GM23338 (cell line): ENCODE measurements at regions not wholly inside any gene's neighbourhood (a gene's known extent, or its start where the extent isn't known, plus 50 kb on each side); places are given as distances from the start of the nearest gene placed in this dataset.

ENCODE experiments used
- ATAC-seq: fragments of 200-7000 bp; cut with Tn5 transposase; 3 replicates; pipeline ENCODE4 v1.9.1; 2020
- DNase-seq: peaks from one replicate; pipeline ENCODE4 v3.0.0-alpha.2; 2015; ENCODE audit warnings: low spot score
- H2AFZ ChIP-seq: fragments of 200-600 bp; sonication (generic); 2 replicates; pipeline ENCODE4 v1.8.0; 2016; ENCODE audit warnings: antibody characterized with exemption, mild to moderate bottlenecking, moderate library complexity
- H3F3A ChIP-seq: fragments of 200-600 bp; sonication (generic); replicated peaks from 2 replicates; pipeline ENCODE4 v1.8.0; 2017; ENCODE audit warnings: antibody characterized with exemption, mixed run types, low read depth
- H3K27ac ChIP-seq: fragments of 200-600 bp; sonication (generic); 2 replicates; pipeline ENCODE4 v1.6.1; 2016; ENCODE audit warnings: low read depth
- H3K27me3 ChIP-seq: fragments of 200-600 bp; sonication (generic); 2 replicates; pipeline ENCODE4 v1.8.0; 2016; ENCODE audit warnings: mild to moderate bottlenecking, mixed run types, moderate library complexity; ENCODE audit not compliant: insufficient read depth
- H3K36me3 ChIP-seq: fragments of 200-600 bp; sonication (generic); 2 replicates; pipeline ENCODE4 v1.8.0; 2016; ENCODE audit warnings: mild to moderate bottlenecking; ENCODE audit not compliant: insufficient read depth
- H3K4me1 ChIP-seq: fragments of 200-600 bp; sonication (generic); 2 replicates; pipeline ENCODE4 v1.8.0; 2016; ENCODE audit warnings: mild to moderate bottlenecking, moderate library complexity; ENCODE audit not compliant: insufficient read depth
- H3K4me2 ChIP-seq: fragments of 200-600 bp; sonication (generic); 2 replicates; pipeline ENCODE4 v1.7.1; 2017; ENCODE audit warnings: mixed run types
- H3K4me3 ChIP-seq: fragments of 200-600 bp; sonication (generic); 2 replicates; pipeline ENCODE4 v1.6.1; 2016; ENCODE audit warnings: mixed run types
- H3K79me2 ChIP-seq: fragments of 200-600 bp; sonication (generic); replicated peaks from 2 replicates; pipeline ENCODE4 v1.8.0; 2017; ENCODE audit warnings: mild to moderate bottlenecking; ENCODE audit not compliant: insufficient read depth
- H3K9me2 ChIP-seq: fragments of 200-600 bp; sonication (generic); 2 replicates; pipeline ENCODE4 v1.8.0; 2017; ENCODE audit not compliant: insufficient read depth
- H4K20me1 ChIP-seq: fragments of 200-600 bp; sonication (generic); replicated peaks from 2 replicates; pipeline ENCODE4 v1.8.0; 2017; ENCODE audit warnings: mild to moderate bottlenecking; ENCODE audit not compliant: insufficient read depth
- H3K27ac Mint-ChIP-seq: 2 replicates; pipeline ENCODE4 v1.8.0; 2020; ENCODE audit warnings: inconsistent platforms, mild to moderate bottlenecking, moderate library complexity, mixed read lengths
- H3K27me3 Mint-ChIP-seq: 3 replicates; pipeline ENCODE4 v1.8.0; 2022; ENCODE audit warnings: low read depth, mild to moderate bottlenecking, moderate library complexity, mixed read lengths, inconsistent platforms; ENCODE audit not compliant: insufficient read depth, poor library complexity
- H3K36me3 Mint-ChIP-seq: 3 replicates; pipeline ENCODE4 v1.8.0; 2021; ENCODE audit warnings: low read depth, mild to moderate bottlenecking, inconsistent platforms, moderate library complexity, mixed read lengths
- H3K4me1 Mint-ChIP-seq: 3 replicates; pipeline ENCODE4 v1.8.0; 2020; ENCODE audit warnings: mild to moderate bottlenecking, inconsistent platforms, mixed read lengths
- H3K4me3 Mint-ChIP-seq: 3 replicates; pipeline ENCODE4 v1.8.0; 2021; ENCODE audit warnings: moderate library complexity, mild to moderate bottlenecking, inconsistent platforms, mixed read lengths
- H3K9me3 Mint-ChIP-seq: 3 replicates; pipeline ENCODE4 v1.8.0; 2020; ENCODE audit warnings: moderate library complexity, mild to moderate bottlenecking, inconsistent platforms, mixed read lengths
- CREB1 ChIP-seq: fragments of 250-450 bp; sonication (Bioruptor Pico); IDR thresholded peaks from 2 replicates; pipeline ENCODE4 v1.5.0; 2020; ENCODE audit warnings: low read depth, mild to moderate bottlenecking, moderate library complexity
- EZH2 ChIP-seq: fragments of 200-600 bp; sonication (generic); IDR thresholded peaks from one replicate; pipeline ENCODE4 v1.8.0; 2017; ENCODE audit warnings: antibody characterized with exemption, mild to moderate bottlenecking, low read depth; ENCODE audit not compliant: unreplicated experiment
- EZH2phosphoT487 ChIP-seq: fragments of 200-600 bp; sonication (generic); IDR thresholded peaks from one replicate; pipeline ENCODE4 v1.8.1; 2018; ENCODE audit warnings: antibody characterized with exemption; ENCODE audit not compliant: unreplicated experiment
- JUNB ChIP-seq: IDR thresholded peaks from one replicate; pipeline ENCODE4 v1.6.1; 2016; ENCODE audit warnings: antibody characterized with exemption; ENCODE audit not compliant: unreplicated experiment
- NANOG ChIP-seq: IDR thresholded peaks from 2 replicates; pipeline ENCODE4 v1.6.1; 2016; ENCODE audit warnings: antibody characterized with exemption, borderline replicate concordance
- POLR2AphosphoS5 ChIP-seq: IDR thresholded peaks from 2 replicates; pipeline ENCODE4 v1.6.1; 2016; ENCODE audit warnings: antibody characterized with exemption, low read depth
- STAT1 ChIP-seq: IDR thresholded peaks from one replicate; pipeline ENCODE4 v1.6.1; 2016; ENCODE audit warnings: antibody characterized with exemption; ENCODE audit not compliant: unreplicated experiment
- ZNF114 ChIP-seq: fragments of 250-450 bp; sonication (Bioruptor Pico); IDR thresholded peaks from 2 replicates; pipeline ENCODE4 v1.5.0; 2020; ENCODE audit warnings: mild to moderate bottlenecking, moderate library complexity
- ZNF331 ChIP-seq: fragments of 250-450 bp; sonication (Bioruptor Pico); IDR thresholded peaks from 2 replicates; pipeline ENCODE4 v1.5.0; 2020; ENCODE audit warnings: low read depth, mild to moderate bottlenecking, moderate library complexity
- ZNF462 ChIP-seq: fragments of 250-450 bp; sonication (Bioruptor Pico); IDR thresholded peaks from 2 replicates; pipeline ENCODE4 v1.5.0; 2020; ENCODE audit warnings: mild to moderate bottlenecking, moderate library complexity
- TF ChIP-seq, protein P1 (sequence below): IDR thresholded peaks from 2 replicates; pipeline ENCODE4 v1.6.1; 2016; ENCODE audit warnings: antibody characterized with exemption
- TF ChIP-seq, protein P2 (sequence below): IDR thresholded peaks from one replicate; pipeline ENCODE4 v1.6.1; 2018; ENCODE audit warnings: antibody characterized with exemption; ENCODE audit not compliant: unreplicated experiment
- TF ChIP-seq, protein P3 (sequence below), 2 experiments: fragments of 200-600 bp in 1 of 2; sonication (generic) in 1 of 2; conservative IDR thresholded peaks; 2 replicates each; pipeline versions ENCODE4 v1.5.1 to v1.6.1; 2016 to 2017; ENCODE audit warnings: antibody characterized with exemption in 2 of 2, low read depth in 2 of 2, mild to moderate bottlenecking in 2 of 2, moderate library complexity in 1 of 2

GRCh38 chr15:89015412-89016097 is 72.7 kb upstream of the ABHD2 start:
- Mint-ChIP-seq H3K9me3 (peaks cover 43% of the 10 kb centered on the region), H3K4me1 (peaks cover 29% of the 10 kb centered on the region), H3K4me3 (no peak overlapping the region; the same call in 2 of the 3 replicates), H3K27me3 (peaks cover 15% of the 10 kb centered on the region), H3K36me3 (peaks cover 48% of the 10 kb centered on the region), H3K27ac (no peak overlapping the region)
- Histone ChIP-seq H3F3A (no peaks in the 10 kb centered on the region), H3K79me2 (no peaks in the 10 kb centered on the region), H2AFZ (no peak overlapping the region), H3K27me3 (peaks cover 9% of the 10 kb centered on the region; the same call in 1 of the 2 replicates), H3K27ac (no peak overlapping the region), H4K20me1 (no peaks in the 10 kb centered on the region), H3K9me2 (no peaks in the 10 kb centered on the region), H3K4me3 (no peak overlapping the region), H3K4me2 (no peak overlapping the region), H3K36me3 (peaks cover 12% of the 10 kb centered on the region; the same call in 1 of the 2 replicates), H3K4me1 (peaks cover 34% of the 10 kb centered on the region)
- no peak for TF ChIP-seq EZH2
- TF ChIP-seq, protein P1, sequence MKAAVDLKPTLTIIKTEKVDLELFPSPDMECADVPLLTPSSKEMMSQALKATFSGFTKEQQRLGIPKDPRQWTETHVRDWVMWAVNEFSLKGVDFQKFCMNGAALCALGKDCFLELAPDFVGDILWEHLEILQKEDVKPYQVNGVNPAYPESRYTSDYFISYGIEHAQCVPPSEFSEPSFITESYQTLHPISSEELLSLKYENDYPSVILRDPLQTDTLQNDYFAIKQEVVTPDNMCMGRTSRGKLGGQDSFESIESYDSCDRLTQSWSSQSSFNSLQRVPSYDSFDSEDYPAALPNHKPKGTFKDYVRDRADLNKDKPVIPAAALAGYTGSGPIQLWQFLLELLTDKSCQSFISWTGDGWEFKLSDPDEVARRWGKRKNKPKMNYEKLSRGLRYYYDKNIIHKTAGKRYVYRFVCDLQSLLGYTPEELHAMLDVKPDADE: no peak
- TF ChIP-seq JUNB: no peak
- TF ChIP-seq ZNF462 (CRISPR knock-in tag): no peak
- no peak for TF ChIP-seq ZNF114 (CRISPR knock-in tag)
- TF ChIP-seq STAT1: no peak
- TF ChIP-seq, protein P2, sequence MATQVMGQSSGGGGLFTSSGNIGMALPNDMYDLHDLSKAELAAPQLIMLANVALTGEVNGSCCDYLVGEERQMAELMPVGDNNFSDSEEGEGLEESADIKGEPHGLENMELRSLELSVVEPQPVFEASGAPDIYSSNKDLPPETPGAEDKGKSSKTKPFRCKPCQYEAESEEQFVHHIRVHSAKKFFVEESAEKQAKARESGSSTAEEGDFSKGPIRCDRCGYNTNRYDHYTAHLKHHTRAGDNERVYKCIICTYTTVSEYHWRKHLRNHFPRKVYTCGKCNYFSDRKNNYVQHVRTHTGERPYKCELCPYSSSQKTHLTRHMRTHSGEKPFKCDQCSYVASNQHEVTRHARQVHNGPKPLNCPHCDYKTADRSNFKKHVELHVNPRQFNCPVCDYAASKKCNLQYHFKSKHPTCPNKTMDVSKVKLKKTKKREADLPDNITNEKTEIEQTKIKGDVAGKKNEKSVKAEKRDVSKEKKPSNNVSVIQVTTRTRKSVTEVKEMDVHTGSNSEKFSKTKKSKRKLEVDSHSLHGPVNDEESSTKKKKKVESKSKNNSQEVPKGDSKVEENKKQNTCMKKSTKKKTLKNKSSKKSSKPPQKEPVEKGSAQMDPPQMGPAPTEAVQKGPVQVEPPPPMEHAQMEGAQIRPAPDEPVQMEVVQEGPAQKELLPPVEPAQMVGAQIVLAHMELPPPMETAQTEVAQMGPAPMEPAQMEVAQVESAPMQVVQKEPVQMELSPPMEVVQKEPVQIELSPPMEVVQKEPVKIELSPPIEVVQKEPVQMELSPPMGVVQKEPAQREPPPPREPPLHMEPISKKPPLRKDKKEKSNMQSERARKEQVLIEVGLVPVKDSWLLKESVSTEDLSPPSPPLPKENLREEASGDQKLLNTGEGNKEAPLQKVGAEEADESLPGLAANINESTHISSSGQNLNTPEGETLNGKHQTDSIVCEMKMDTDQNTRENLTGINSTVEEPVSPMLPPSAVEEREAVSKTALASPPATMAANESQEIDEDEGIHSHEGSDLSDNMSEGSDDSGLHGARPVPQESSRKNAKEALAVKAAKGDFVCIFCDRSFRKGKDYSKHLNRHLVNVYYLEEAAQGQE: no peak
- TF ChIP-seq, protein P3, sequence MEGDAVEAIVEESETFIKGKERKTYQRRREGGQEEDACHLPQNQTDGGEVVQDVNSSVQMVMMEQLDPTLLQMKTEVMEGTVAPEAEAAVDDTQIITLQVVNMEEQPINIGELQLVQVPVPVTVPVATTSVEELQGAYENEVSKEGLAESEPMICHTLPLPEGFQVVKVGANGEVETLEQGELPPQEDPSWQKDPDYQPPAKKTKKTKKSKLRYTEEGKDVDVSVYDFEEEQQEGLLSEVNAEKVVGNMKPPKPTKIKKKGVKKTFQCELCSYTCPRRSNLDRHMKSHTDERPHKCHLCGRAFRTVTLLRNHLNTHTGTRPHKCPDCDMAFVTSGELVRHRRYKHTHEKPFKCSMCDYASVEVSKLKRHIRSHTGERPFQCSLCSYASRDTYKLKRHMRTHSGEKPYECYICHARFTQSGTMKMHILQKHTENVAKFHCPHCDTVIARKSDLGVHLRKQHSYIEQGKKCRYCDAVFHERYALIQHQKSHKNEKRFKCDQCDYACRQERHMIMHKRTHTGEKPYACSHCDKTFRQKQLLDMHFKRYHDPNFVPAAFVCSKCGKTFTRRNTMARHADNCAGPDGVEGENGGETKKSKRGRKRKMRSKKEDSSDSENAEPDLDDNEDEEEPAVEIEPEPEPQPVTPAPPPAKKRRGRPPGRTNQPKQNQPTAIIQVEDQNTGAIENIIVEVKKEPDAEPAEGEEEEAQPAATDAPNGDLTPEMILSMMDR (conservative IDR thresholded peaks at IDR 0.05; ENCODE audit: low read depth in 2 of 2): no peak
- no peak for TF ChIP-seq ZNF331
- no peak for TF ChIP-seq POLR2AphosphoS5
- no peak for TF ChIP-seq EZH2phosphoT487
- no peak for TF ChIP-seq NANOG
- no peak for TF ChIP-seq CREB1 (CRISPR knock-in tag)
- DNase-seq (no peak), ATAC-seq (no peak)
